ENCODE measurements at regions not wholly inside any gene's neighbourhood (a gene's known extent, or its start where the extent isn't known, plus 50 kb on each side); places are given as distances from the start of the nearest gene placed in this dataset.

DNA sequence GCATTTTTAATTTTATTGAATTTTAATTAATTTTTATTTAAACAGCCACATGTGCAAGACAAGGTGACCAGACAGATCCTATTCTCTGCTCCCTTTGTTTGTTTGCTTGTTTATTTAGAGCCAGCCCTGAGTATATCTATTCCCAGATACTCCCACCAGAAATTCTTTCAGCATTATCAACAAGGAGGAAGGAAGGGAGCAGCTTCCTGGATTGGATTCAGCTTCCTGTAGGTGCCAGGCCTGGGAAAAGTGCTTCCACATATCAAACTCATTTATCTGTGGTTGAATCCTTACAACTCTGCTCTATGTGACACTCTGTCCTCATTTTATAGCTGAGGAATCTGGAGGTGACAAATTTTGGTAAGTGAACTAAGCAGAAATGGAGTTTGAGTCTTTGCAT is 60.5 kb upstream of the KLF7 start:
- TF ChIP-seq POLR2AphosphoS5 (IDR thresholded peaks at IDR 0.05; ENCODE audit: low read depth, low read length) (no peak), SIN3A (IDR thresholded peaks at IDR 0.05; ENCODE audit: borderline replicate concordance, insufficient read depth, low read length) (no peak), TAF1 (IDR thresholded peaks at IDR 0.05; ENCODE audit: borderline replicate concordance, insufficient read depth, low read length) (no peak), FOXP2 (optimal IDR thresholded peaks at IDR 0.05; ENCODE audit: borderline replicate concordance, extremely low read depth, extremely low read length, insufficient read depth) (no peak)
- TF ChIP-seq, protein P1, sequence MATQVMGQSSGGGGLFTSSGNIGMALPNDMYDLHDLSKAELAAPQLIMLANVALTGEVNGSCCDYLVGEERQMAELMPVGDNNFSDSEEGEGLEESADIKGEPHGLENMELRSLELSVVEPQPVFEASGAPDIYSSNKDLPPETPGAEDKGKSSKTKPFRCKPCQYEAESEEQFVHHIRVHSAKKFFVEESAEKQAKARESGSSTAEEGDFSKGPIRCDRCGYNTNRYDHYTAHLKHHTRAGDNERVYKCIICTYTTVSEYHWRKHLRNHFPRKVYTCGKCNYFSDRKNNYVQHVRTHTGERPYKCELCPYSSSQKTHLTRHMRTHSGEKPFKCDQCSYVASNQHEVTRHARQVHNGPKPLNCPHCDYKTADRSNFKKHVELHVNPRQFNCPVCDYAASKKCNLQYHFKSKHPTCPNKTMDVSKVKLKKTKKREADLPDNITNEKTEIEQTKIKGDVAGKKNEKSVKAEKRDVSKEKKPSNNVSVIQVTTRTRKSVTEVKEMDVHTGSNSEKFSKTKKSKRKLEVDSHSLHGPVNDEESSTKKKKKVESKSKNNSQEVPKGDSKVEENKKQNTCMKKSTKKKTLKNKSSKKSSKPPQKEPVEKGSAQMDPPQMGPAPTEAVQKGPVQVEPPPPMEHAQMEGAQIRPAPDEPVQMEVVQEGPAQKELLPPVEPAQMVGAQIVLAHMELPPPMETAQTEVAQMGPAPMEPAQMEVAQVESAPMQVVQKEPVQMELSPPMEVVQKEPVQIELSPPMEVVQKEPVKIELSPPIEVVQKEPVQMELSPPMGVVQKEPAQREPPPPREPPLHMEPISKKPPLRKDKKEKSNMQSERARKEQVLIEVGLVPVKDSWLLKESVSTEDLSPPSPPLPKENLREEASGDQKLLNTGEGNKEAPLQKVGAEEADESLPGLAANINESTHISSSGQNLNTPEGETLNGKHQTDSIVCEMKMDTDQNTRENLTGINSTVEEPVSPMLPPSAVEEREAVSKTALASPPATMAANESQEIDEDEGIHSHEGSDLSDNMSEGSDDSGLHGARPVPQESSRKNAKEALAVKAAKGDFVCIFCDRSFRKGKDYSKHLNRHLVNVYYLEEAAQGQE (IDR thresholded peaks at IDR 0.05; ENCODE audit: insufficient read depth in 1 of 2, low read depth in 2 of 2, low read length in 2 of 2) = no peak

DNA sequence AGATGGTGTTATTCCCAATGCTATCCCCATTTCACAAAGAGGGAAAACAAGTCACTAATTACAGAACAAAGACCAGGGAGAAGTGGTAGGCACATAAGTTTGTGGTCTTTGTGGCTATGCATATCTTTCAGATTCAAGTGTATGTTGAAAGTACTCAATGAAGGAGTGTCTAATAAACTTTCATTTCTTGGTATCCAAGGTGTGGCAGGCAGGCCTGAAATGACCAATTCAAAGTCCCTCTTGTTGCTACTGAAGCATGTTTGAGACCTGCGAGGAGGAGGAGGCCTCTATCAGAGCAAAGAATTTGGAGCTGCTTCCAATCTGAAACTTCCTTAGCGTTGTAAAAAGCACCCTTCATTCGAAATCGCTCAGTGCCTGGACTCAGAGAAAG is 60.9 kb upstream of the KLF7 start:
- TF ChIP-seq TAF1 (IDR thresholded peaks at IDR 0.05; ENCODE audit: borderline replicate concordance, insufficient read depth, low read length) (no peak), SIN3A (IDR thresholded peaks at IDR 0.05; ENCODE audit: borderline replicate concordance, insufficient read depth, low read length) (no peak), POLR2AphosphoS5 (IDR thresholded peaks at IDR 0.05; ENCODE audit: low read depth, low read length) (no peak), FOXP2 (optimal IDR thresholded peaks at IDR 0.05; ENCODE audit: borderline replicate concordance, extremely low read depth, extremely low read length, insufficient read depth) (no peak)
- TF ChIP-seq, protein P1 (IDR thresholded peaks at IDR 0.05; ENCODE audit: insufficient read depth in 1 of 2, low read depth in 2 of 2, low read length in 2 of 2) = no peak

DNA sequence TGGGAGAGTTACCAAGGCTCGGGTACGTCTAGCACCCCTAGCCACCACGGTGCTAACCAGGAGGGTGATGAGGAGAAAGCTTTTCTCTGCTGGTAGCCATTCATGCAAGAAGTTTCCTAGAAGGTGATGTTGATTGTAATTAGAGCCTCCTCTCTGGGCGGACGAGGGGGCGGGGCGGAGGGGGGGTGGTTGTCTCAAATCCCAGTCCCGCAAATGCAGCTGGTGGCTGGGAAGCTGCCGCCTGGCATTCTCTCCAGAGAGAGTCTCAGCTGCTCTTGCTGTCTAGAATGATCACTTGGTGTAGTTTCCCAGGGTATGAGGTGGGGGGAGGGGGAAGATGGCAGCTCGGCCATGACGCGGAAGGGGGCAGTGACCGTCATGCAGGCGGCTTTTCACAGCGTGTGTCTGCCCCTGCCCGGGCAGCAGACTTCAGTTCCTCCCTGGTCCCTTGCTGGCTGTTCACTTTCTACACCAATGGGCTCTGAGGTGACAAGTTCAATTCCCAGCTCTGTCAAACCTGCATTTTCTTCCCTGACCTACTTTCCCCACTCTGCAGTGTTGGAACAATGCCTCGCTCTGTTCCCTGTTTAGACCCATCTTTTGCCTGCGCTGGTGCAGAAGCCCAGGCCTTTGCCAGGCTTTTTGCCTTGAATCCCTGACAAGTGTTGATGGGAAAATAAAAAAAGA is 61.5 kb upstream of the KLF7 start:
- no peak for TF ChIP-seq SIN3A (IDR thresholded peaks at IDR 0.05; ENCODE audit: borderline replicate concordance, insufficient read depth, low read length)
- TF ChIP-seq, protein P1 (IDR thresholded peaks at IDR 0.05; ENCODE audit: insufficient read depth in 1 of 2, low read depth in 2 of 2, low read length in 2 of 2) = no peak
- no peak for TF ChIP-seq FOXP2 (optimal IDR thresholded peaks at IDR 0.05; ENCODE audit: borderline replicate concordance, extremely low read depth, extremely low read length, insufficient read depth)
- TF ChIP-seq POLR2AphosphoS5 (IDR thresholded peaks at IDR 0.05; ENCODE audit: low read depth, low read length) = no peak
- no peak for TF ChIP-seq TAF1 (IDR thresholded peaks at IDR 0.05; ENCODE audit: borderline replicate concordance, insufficient read depth, low read length)

DNA sequence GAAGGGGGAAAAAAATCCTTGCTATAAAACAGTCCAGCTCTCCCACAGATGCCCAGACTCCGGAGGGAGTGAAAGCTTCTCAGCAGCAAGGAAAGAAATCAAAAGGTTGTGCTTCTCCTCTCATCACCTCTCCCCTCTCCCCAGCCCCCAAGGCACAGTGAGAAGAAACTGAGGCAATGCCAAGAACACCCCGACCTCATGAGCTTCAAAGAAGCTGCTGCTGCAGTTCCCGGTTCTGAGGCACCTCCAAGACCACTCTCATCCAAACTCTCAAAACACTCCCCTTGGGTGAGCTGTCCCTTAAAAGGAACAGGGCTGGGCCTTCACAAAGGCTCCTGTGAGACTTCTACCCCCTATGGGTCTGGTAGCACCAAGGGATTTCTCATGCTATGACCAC is 62.0 kb upstream of the KLF7 start:
- TF ChIP-seq SIN3A (IDR thresholded peaks at IDR 0.05; ENCODE audit: borderline replicate concordance, insufficient read depth, low read length) = no peak
- no peak for TF ChIP-seq TAF1 (IDR thresholded peaks at IDR 0.05; ENCODE audit: borderline replicate concordance, insufficient read depth, low read length)
- TF ChIP-seq, protein P1 (IDR thresholded peaks at IDR 0.05; ENCODE audit: insufficient read depth in 1 of 2, low read depth in 2 of 2, low read length in 2 of 2) = no peak
- no peak for TF ChIP-seq POLR2AphosphoS5 (IDR thresholded peaks at IDR 0.05; ENCODE audit: low read depth, low read length)
- TF ChIP-seq FOXP2 (optimal IDR thresholded peaks at IDR 0.05; ENCODE audit: borderline replicate concordance, extremely low read depth, extremely low read length, insufficient read depth) = no peak
